ENCODE measurements at regions not wholly inside any gene's neighbourhood (a gene's known extent, or its start where the extent isn't known, plus 50 kb on each side); places are given as distances from the start of the nearest gene placed in this dataset.

GRCh38 chr5:128662997-128663396 is 125.0 kb upstream of the FBN2 start:
- TF ChIP-seq CTCF (IDR thresholded peaks at IDR 0.05) (no peak), POLR2AphosphoS5 (IDR thresholded peaks at IDR 0.05) (no peak)
